HCT116 (cell line): ENCODE measurements at regions not wholly inside any gene's neighbourhood (a gene's known extent, or its start where the extent isn't known, plus 50 kb on each side); places are given as distances from the start of the nearest gene placed in this dataset.

Source experiments
- ATAC-seq: fragments of 200-7000 bp; cut with Tn5 transposase; 2 replicates; pipeline ENCODE4 v1.9.1; 2020; ENCODE audit warnings: mild to moderate bottlenecking, moderate library complexity
- BruUV-seq: library from RNA; stranded (reverse); fragments of 400-500 nt; replicated peaks from 2 replicates; lab custom pipeline; 2021; lab: Mats Ljungman, UMichigan
- CTCF ChIA-PET: fragments of 300-600 bp; sonication (Branson Sonifier 250); formaldehyde crosslinking; loops from one replicate; lab custom pipeline; 2021; ENCODE audit warnings: antibody characterized with exemption; lab: Charles Lee
- POLR2A ChIA-PET: fragments of 300-600, 350-600 bp; sonication (Branson Sonifier 250); formaldehyde crosslinking; loops from one replicate; lab custom pipeline; 2021; ENCODE audit warnings: antibody characterized with exemption; lab: Charles Lee
- RAD21 ChIA-PET, 2 experiments: fragments of 300-600 bp; sonication (Branson Sonifier 250); formaldehyde crosslinking; loops; one replicate each; lab custom pipeline; 2023; ENCODE audit warnings: low total read pairs in 2 of 2; ENCODE audit not compliant: uncharacterized antibody in 2 of 2, unreplicated experiment in 2 of 2, low non-redundant PET in 1 of 2; lab: Charles Lee
- DNase-seq: peaks from one replicate; pipeline ENCODE4 v3.0.0-alpha.2; 2010; ENCODE audit warnings: low read depth, low spot score
- H2AFZ ChIP-seq: fragments of 200-600 bp; shearing (Covaris generic), sonication (generic); 2 replicates; pipeline ENCODE4 v1.6.1; 2017; ENCODE audit warnings: low read depth, mixed run types, mixed read lengths, antibody characterized with exemption, low read length; ENCODE audit not compliant: poor library complexity, severe bottlenecking
- H3K27ac ChIP-seq: 2 replicates; pipeline ENCODE4 v1.5.1; 2012; ENCODE audit warnings: low read depth, low read length
- H3K27me3 ChIP-seq: fragments of 200-600 bp; sonication (generic); 2 replicates; pipeline ENCODE4 v1.6.1; 2016; ENCODE audit warnings: mixed run types, low read length, mixed read lengths; ENCODE audit not compliant: insufficient read depth
- H3K36me3 ChIP-seq, 2 experiments: fragments of 200-500 bp in 1 of 2; fragments of 200-600 bp in 1 of 2; sonication (Bioruptor generic) in 1 of 2; sonication (generic) in 1 of 2; 2 replicates each; pipeline versions ENCODE4 v1.5.1 to v1.6.1; 2014 to 2016; ENCODE audit warnings: low read length in 2 of 2, inconsistent platforms in 1 of 2, mixed read lengths in 1 of 2, mixed run types in 1 of 2; ENCODE audit not compliant: insufficient read depth in 2 of 2, control insufficient read depth in 1 of 2
- H3K4me1 ChIP-seq, 2 experiments: fragments of 200-600 bp in 1 of 2; sonication (generic) in 1 of 2; 2 replicates each; pipeline versions ENCODE4 v1.5.1 to v1.6.1; 2012 to 2017; ENCODE audit warnings: low read length in 2 of 2, inconsistent platforms in 1 of 2, mild to moderate bottlenecking in 1 of 2, mixed read lengths in 1 of 2, mixed run types in 1 of 2, moderate library complexity in 1 of 2; ENCODE audit not compliant: insufficient read depth in 2 of 2, control insufficient read depth in 1 of 2
- H3K4me2 ChIP-seq: fragments of 200-600 bp; sonication (generic); 2 replicates; pipeline ENCODE4 v1.6.1; 2017; ENCODE audit warnings: mixed run types, low read length, mixed read lengths
- H3K4me3 ChIP-seq, 2 experiments: fragments of 200-600 bp in 1 of 2; sonication (generic) in 1 of 2; replicated peaks in 1 of 2; 2 replicates each; pipeline ENCODE4 v1.5.1; 2011 to 2016; ENCODE audit warnings: low read length in 2 of 2, control low read depth in 1 of 2, low read depth in 1 of 2, mild to moderate bottlenecking in 1 of 2, mixed read lengths in 1 of 2, mixed run types in 1 of 2
- H3K79me2 ChIP-seq: fragments of 200-600 bp; sonication (generic); 2 replicates; pipeline ENCODE4 v1.6.1; 2017; ENCODE audit warnings: mild to moderate bottlenecking, mixed run types, low read length, moderate library complexity, mixed read lengths; ENCODE audit not compliant: insufficient read depth
- H3K9ac ChIP-seq: fragments of 200-600 bp; sonication (generic); 2 replicates; pipeline ENCODE4 v1.6.1; 2016; ENCODE audit warnings: low read length, mixed read lengths
- H3K9me2 ChIP-seq: fragments of 200-600 bp; sonication (generic), shearing (Covaris generic); 2 replicates; pipeline ENCODE4 v1.6.1; 2017; ENCODE audit warnings: mixed run types, mild to moderate bottlenecking, moderate library complexity; ENCODE audit not compliant: insufficient read depth
- H3K9me3 ChIP-seq, 2 experiments: fragments of 200-500 bp in 1 of 2; fragments of 200-600 bp in 1 of 2; sonication (Bioruptor generic) in 1 of 2; sonication (generic) in 1 of 2; 2 replicates each; pipeline ENCODE4 v1.6.1; 2014 to 2017; ENCODE audit warnings: low read length in 2 of 2, mixed read lengths in 2 of 2, inconsistent platforms in 1 of 2, low read depth in 1 of 2, mild to moderate bottlenecking in 1 of 2, mixed run types in 1 of 2, moderate library complexity in 1 of 2; ENCODE audit not compliant: control insufficient read depth in 1 of 2, insufficient read depth in 1 of 2
- H4K20me1 ChIP-seq: fragments of 200-600 bp; sonication (generic), shearing (Covaris generic); 2 replicates; pipeline ENCODE4 v1.6.1; 2017; ENCODE audit warnings: mixed run types, mild to moderate bottlenecking, moderate library complexity; ENCODE audit not compliant: insufficient read depth
- CBX3 ChIP-seq: IDR thresholded peaks from 2 replicates; pipeline ENCODE4 v1.6.1; 2012; ENCODE audit warnings: low read depth
- CEBPB ChIP-seq: IDR thresholded peaks from 2 replicates; pipeline ENCODE4 v1.6.1; 2012; ENCODE audit warnings: low read depth
- CTCF ChIP-seq, 3 experiments: fragments of 200-600 bp in 1 of 3; sonication (generic) in 1 of 3; IDR thresholded peaks in 2 of 3; conservative IDR thresholded peaks in 1 of 3; 2 replicates each; pipeline ENCODE4 v1.5.1; 2012 to 2017; ENCODE audit warnings: low read depth in 2 of 3, low read length in 2 of 3, antibody characterized with exemption in 1 of 3, borderline replicate concordance in 1 of 3, control low read depth in 1 of 3, mild to moderate bottlenecking in 1 of 3, mixed read lengths in 1 of 3, mixed run types in 1 of 3, moderate library complexity in 1 of 3; ENCODE audit not compliant: insufficient read depth in 1 of 3
- EGR1 ChIP-seq: IDR thresholded peaks from 2 replicates; pipeline ENCODE4 v1.6.1; 2012; ENCODE audit warnings: low read depth
- ELF1 ChIP-seq: IDR thresholded peaks from 2 replicates; pipeline ENCODE4 v1.6.1; 2012; ENCODE audit warnings: low read depth, borderline replicate concordance
- EZH2 ChIP-seq: fragments of 200-600 bp; sonication (generic); IDR thresholded peaks from 2 replicates; pipeline ENCODE4 v1.6.1; 2017; ENCODE audit warnings: antibody characterized with exemption, mixed run types
- EZH2phosphoT487 ChIP-seq: fragments of 200-600 bp; IDR thresholded peaks from 2 replicates; pipeline ENCODE4 v1.6.1; 2018; ENCODE audit warnings: antibody characterized with exemption, borderline replicate concordance
- FOSL1 ChIP-seq: IDR thresholded peaks from 2 replicates; pipeline ENCODE4 v1.6.1; 2012; ENCODE audit warnings: low read depth
- JUND ChIP-seq: IDR thresholded peaks from 2 replicates; pipeline ENCODE4 v1.6.1; 2012
- MAX ChIP-seq: IDR thresholded peaks from 2 replicates; pipeline ENCODE4 v1.6.1; 2012
- POLR2A ChIP-seq: IDR thresholded peaks from 2 replicates; pipeline ENCODE4 v1.7.0; 2011; ENCODE audit warnings: borderline replicate concordance; ENCODE audit not compliant: insufficient read depth, insufficient read length; ENCODE audit errors: extremely low read depth
- POLR2AphosphoS5 ChIP-seq: IDR thresholded peaks from 2 replicates; pipeline ENCODE4 v1.6.1; 2011; ENCODE audit warnings: mild to moderate bottlenecking, low read depth, low read length, moderate library complexity
- RAD21 ChIP-seq: IDR thresholded peaks from 2 replicates; pipeline ENCODE4 v1.6.1; 2012; ENCODE audit warnings: low read depth, mild to moderate bottlenecking
- SIN3A ChIP-seq: IDR thresholded peaks from 2 replicates; pipeline ENCODE4 v1.6.1; 2012; ENCODE audit warnings: low read depth
- SP1 ChIP-seq: IDR thresholded peaks from 2 replicates; pipeline ENCODE4 v1.6.1; 2012; ENCODE audit warnings: low read depth
- SRF ChIP-seq: IDR thresholded peaks from 2 replicates; pipeline ENCODE4 v1.6.1; 2012; ENCODE audit warnings: low read depth
- TCF7L2 ChIP-seq: IDR thresholded peaks from 2 replicates; pipeline ENCODE4 v1.7.0; 2011; ENCODE audit warnings: borderline replicate concordance, inconsistent platforms; ENCODE audit not compliant: insufficient read depth, insufficient read length; ENCODE audit errors: extremely low read depth
- ZFX ChIP-seq: fragments of 450-650 bp; IDR thresholded peaks from 2 replicates; pipeline ENCODE4 v1.6.1; 2017
- ZNF274 ChIP-seq: fragments of 200-500 bp; sonication (Bioruptor generic); IDR thresholded peaks from 2 replicates; pipeline ENCODE4 v1.6.1; 2014; ENCODE audit warnings: mild to moderate bottlenecking, low read depth, low read length, inconsistent platforms
- intact Hi-C: fragments of 100-400 bp; cut with micrococcal nuclease; formaldehyde crosslinking; loops from 2 replicates; pipeline ENCODE4 v1.10.0; 2022
- TF ChIP-seq, protein P1 (sequence below): IDR thresholded peaks from 2 replicates; pipeline ENCODE4 v1.6.1; 2012
- TF ChIP-seq, protein P2 (sequence below): IDR thresholded peaks from 2 replicates; pipeline ENCODE4 v1.6.1; 2012; ENCODE audit warnings: low read depth

- no peak for TF ChIP-seq ELF1
- TF ChIP-seq ZFX, result no peak
- no peak for TF ChIP-seq EZH2
- TF ChIP-seq, protein P1, sequence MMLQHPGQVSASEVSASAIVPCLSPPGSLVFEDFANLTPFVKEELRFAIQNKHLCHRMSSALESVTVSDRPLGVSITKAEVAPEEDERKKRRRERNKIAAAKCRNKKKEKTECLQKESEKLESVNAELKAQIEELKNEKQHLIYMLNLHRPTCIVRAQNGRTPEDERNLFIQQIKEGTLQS, result no peak
- no peak for TF ChIP-seq EZH2phosphoT487
These were observed 113.7 kb downstream of the TMTC3 start (continued) for GRCh38 chr12:88255847-88256246.

DNA sequence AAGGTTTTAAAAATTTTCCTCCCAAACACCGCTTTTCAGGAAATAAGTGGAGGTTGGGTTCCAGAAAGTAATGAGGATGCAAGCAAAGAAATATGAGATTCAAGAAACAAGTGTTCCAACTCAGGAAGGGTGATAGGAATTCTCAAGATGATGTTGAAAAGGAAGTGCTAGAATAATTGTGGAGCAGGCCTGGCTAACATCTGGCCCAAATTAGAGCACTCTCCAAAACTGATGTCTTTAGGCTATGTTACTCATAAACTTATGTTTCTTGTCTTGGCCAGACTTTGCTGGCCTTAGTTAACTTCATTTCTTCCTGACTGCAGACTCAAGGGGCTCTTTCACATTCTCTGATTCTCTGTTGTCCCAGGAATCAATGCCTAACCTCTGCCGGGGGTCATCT is 116.3 kb downstream of the TMTC3 start:
- H3K4me3 ChIP-seq, result no peak overlapping the region
- DNase-seq, result no peak
- H3K36me3 ChIP-seq, result no peaks in the 10 kb centered on the region
- no peak overlapping the region for H3K9ac ChIP-seq
- H2AFZ ChIP-seq, result no peak overlapping the region
- no peaks in the 10 kb centered on the region for H3K9me2 ChIP-seq
- ChIA-PET CTCF (no interaction called here), RAD21 (no interaction called here), POLR2A (no interaction called here)
- intact Hi-C loops, result no loop called here
- H3K9me3 ChIP-seq, result no peaks in the 10 kb centered on the region
- H3K4me2 ChIP-seq, result no peak overlapping the region
- no TSS peak for BruUV-seq
- TF ChIP-seq EZH2, result no peak
- TF ChIP-seq SP1, result no peak
- TF ChIP-seq SRF, result no peak
- TF ChIP-seq EZH2phosphoT487, result no peak
- TF ChIP-seq, protein P1, result no peak
- TF ChIP-seq EGR1, result no peak
- no peak for TF ChIP-seq JUND
- TF ChIP-seq CTCF (IDR thresholded peaks at IDR 0.05 in 2 of 3, conservative IDR thresholded peaks at IDR 0.05 in 1 of 3; ENCODE audit: borderline replicate concordance in 1 of 3, insufficient read depth in 1 of 3, low read depth in 2 of 3, low read length in 2 of 3), result no peak
- no peak for TF ChIP-seq POLR2AphosphoS5
- TF ChIP-seq, protein P2, sequence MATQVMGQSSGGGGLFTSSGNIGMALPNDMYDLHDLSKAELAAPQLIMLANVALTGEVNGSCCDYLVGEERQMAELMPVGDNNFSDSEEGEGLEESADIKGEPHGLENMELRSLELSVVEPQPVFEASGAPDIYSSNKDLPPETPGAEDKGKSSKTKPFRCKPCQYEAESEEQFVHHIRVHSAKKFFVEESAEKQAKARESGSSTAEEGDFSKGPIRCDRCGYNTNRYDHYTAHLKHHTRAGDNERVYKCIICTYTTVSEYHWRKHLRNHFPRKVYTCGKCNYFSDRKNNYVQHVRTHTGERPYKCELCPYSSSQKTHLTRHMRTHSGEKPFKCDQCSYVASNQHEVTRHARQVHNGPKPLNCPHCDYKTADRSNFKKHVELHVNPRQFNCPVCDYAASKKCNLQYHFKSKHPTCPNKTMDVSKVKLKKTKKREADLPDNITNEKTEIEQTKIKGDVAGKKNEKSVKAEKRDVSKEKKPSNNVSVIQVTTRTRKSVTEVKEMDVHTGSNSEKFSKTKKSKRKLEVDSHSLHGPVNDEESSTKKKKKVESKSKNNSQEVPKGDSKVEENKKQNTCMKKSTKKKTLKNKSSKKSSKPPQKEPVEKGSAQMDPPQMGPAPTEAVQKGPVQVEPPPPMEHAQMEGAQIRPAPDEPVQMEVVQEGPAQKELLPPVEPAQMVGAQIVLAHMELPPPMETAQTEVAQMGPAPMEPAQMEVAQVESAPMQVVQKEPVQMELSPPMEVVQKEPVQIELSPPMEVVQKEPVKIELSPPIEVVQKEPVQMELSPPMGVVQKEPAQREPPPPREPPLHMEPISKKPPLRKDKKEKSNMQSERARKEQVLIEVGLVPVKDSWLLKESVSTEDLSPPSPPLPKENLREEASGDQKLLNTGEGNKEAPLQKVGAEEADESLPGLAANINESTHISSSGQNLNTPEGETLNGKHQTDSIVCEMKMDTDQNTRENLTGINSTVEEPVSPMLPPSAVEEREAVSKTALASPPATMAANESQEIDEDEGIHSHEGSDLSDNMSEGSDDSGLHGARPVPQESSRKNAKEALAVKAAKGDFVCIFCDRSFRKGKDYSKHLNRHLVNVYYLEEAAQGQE, result no peak
- TF ChIP-seq FOSL1, result no peak
- no peak for TF ChIP-seq RAD21
- no peak for TF ChIP-seq ELF1
- no peak for TF ChIP-seq CBX3
- no peak for TF ChIP-seq POLR2A
- no peak for TF ChIP-seq ZNF274
- TF ChIP-seq CEBPB, result no peak
- no peak for TF ChIP-seq TCF7L2
- TF ChIP-seq SIN3A, result no peak
- no peak for TF ChIP-seq MAX
- no peaks in the 10 kb centered on the region for H3K79me2 ChIP-seq
- ATAC-seq, result no peak
- no peak overlapping the region for H3K27ac ChIP-seq
- no peaks in the 10 kb centered on the region for H3K4me1 ChIP-seq
- H4K20me1 ChIP-seq, result no peaks in the 10 kb centered on the region
- no peaks in the 10 kb centered on the region for H3K27me3 ChIP-seq
